ENCODE measurements at regions not wholly inside any gene's neighbourhood (a gene's known extent, or its start where the extent isn't known, plus 50 kb on each side); places are given as distances from the start of the nearest gene placed in this dataset.

DNA sequence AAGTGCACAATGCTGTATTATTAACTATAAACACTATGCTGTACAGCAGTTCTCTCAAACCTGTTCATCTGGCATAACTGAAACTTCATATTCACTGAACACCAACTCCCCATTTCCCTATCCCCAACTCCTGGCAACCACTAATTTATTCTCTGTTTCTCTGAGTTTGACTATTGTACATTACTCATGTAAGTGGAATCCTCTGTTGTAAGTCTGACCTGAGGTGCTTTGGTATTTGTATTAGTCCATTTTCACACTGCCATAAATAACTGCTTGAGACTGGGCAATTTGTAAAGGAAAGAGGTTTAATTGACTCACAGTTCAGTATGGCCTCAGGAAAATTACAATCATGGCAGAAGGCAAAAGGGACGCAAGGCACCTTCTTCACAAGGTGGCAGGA, 266.3 kb downstream of the PPP1R3A start:
- ChIA-PET SMC1A (ENCODE audit: uncharacterized antibody, unreplicated experiment) (no interaction called here), RAD21 (ENCODE audit: unreplicated experiment) (no interaction called here), CTCF (no interaction called here), POLR2A (no interaction called here)
- no peak overlapping the region for H3K4me3 ChIP-seq
- H3K4me1 ChIP-seq (ENCODE audit: control insufficient read depth, insufficient read depth, low read length): no peaks in the 10 kb centered on the region
- H3K79me2 ChIP-seq (ENCODE audit: control insufficient read depth, insufficient read depth, low read length): no peaks in the 10 kb centered on the region
- WGBS (ENCODE audit: insufficient coverage, insufficient replicate concordance, low lambda C conversion rate, missing lambda C conversion rate): 50% methylated on average over 1 of the region's 1 CpG
- no peak overlapping the region for H3K9ac ChIP-seq (ENCODE audit: control insufficient read depth, insufficient read depth, low read length)
- no peak overlapping the region for H2AFZ ChIP-seq (ENCODE audit: control insufficient read depth, low read depth, low read length)
- DNase-seq (ENCODE audit: low read depth, low spot score): no peak
- ATAC-seq: no peak
- H3K4me2 ChIP-seq (ENCODE audit: control insufficient read depth, insufficient read depth): no peak overlapping the region
- H3K9me3 ChIP-seq (replicated peaks; ENCODE audit: control insufficient read depth, insufficient read depth, low read length): no peaks in the 10 kb centered on the region
- in situ Hi-C loops (cut with MboI): no loop called here
- intact Hi-C loops (cut with micrococcal nuclease; ENCODE audit: unreplicated experiment): no loop called here
- H3K27ac ChIP-seq (ENCODE audit: control insufficient read depth, insufficient read depth): no peak overlapping the region
- no peaks in the 10 kb centered on the region for H3K27me3 ChIP-seq (replicated peaks in 1 of 2; ENCODE audit: control insufficient read depth in 2 of 2, insufficient read depth in 2 of 2, low read length in 1 of 2)
- no peaks in the 10 kb centered on the region for H3K36me3 ChIP-seq (ENCODE audit: control insufficient read depth in 2 of 2, insufficient read depth in 2 of 2, low read length in 1 of 2)
- no TSS peak for BruUV-seq (replicated peaks)
- no peak for FAIRE-seq
- no peaks in the 10 kb centered on the region for H4K20me1 ChIP-seq (ENCODE audit: control insufficient read depth, insufficient read depth)
- TF ChIP-seq ZNF384 (IDR thresholded peaks at IDR 0.05; ENCODE audit: borderline replicate concordance, low read depth, low read length) (no peak), E2F4 (IDR thresholded peaks at IDR 0.05; ENCODE audit: low read depth, low read length) (no peak), CEBPB (IDR thresholded peaks at IDR 0.05; ENCODE audit: borderline replicate concordance in 1 of 2, low read depth in 2 of 2, low read length in 2 of 2) (no peak), CUX1 (IDR thresholded peaks at IDR 0.05; ENCODE audit: insufficient replicate concordance, low read depth, low read length) (no peak), STAT3 (IDR thresholded peaks at IDR 0.05; ENCODE audit: low read depth, low read length) (no peak), RB1 (IDR thresholded peaks at IDR 0.05; ENCODE audit: borderline replicate concordance) (no peak), ZBTB11 (CRISPR knock-in tag; IDR thresholded peaks at IDR 0.05) (no peak), NRF1 (conservative IDR thresholded peaks at IDR 0.05; ENCODE audit: low read depth, low read length) (no peak), POU2F2 (IDR thresholded peaks at IDR 0.05; ENCODE audit: borderline replicate concordance, low read depth, low read length) (no peak), BCL11A (IDR thresholded peaks at IDR 0.05; ENCODE audit: low read depth, low read length) (no peak), HSF1 (IDR thresholded peaks at IDR 0.05; ENCODE audit: low read depth, low read length) (no peak)
- TF ChIP-seq, protein P1, sequence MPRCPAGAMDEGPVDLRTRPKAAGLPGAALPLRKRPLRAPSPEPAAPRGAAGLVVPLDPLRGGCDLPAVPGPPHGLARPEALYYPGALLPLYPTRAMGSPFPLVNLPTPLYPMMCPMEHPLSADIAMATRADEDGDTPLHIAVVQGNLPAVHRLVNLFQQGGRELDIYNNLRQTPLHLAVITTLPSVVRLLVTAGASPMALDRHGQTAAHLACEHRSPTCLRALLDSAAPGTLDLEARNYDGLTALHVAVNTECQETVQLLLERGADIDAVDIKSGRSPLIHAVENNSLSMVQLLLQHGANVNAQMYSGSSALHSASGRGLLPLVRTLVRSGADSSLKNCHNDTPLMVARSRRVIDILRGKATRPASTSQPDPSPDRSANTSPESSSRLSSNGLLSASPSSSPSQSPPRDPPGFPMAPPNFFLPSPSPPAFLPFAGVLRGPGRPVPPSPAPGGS (IDR thresholded peaks at IDR 0.05; ENCODE audit: borderline replicate concordance, insufficient read depth, low read depth, low read length, poor library complexity, severe bottlenecking): no peak
